H1 (cell line): ENCODE measurements at regions not wholly inside any gene's neighbourhood (a gene's known extent, or its start where the extent isn't known, plus 50 kb on each side); places are given as distances from the start of the nearest gene placed in this dataset.

Experiments
- ATF2 ChIP-seq: IDR thresholded peaks from 2 replicates; pipeline ENCODE4 v1.6.1; 2012; ENCODE audit warnings: low read length, inconsistent platforms
- CBX8 ChIP-seq: fragments of 300-800, 300-1000 bp; sonication (generic); IDR thresholded peaks from 2 replicates; pipeline ENCODE4 v1.7.1; 2016; ENCODE audit warnings: low read depth, low read length, borderline replicate concordance
- CHD1 ChIP-seq: IDR thresholded peaks from 2 replicates; pipeline ENCODE4 v1.6.1; 2012; ENCODE audit warnings: low read depth, low read length, improper control_type of control experiment
- CTCF ChIP-seq, 3 experiments: IDR thresholded peaks; 1 replicate in 2 of 3; 2 replicates in 1 of 3; pipeline versions ENCODE4 v1.5.1 to v1.6.1; 2011; ENCODE audit warnings: low read length in 3 of 3, mild to moderate bottlenecking in 3 of 3, inconsistent platforms in 2 of 3, low read depth in 1 of 3, moderate library complexity in 1 of 3; ENCODE audit not compliant: insufficient read depth in 1 of 3; ENCODE audit errors: control extremely low read depth in 1 of 3
- JUND ChIP-seq: IDR thresholded peaks from 2 replicates; pipeline ENCODE4 v1.6.1; 2011; ENCODE audit warnings: mild to moderate bottlenecking, improper control_type of control experiment, low read length
- KDM1A ChIP-seq: fragments of 200-600, 300-600 bp; sonication (generic); IDR thresholded peaks from 2 replicates; pipeline ENCODE4 v1.7.1; 2016; ENCODE audit warnings: mild to moderate bottlenecking, low read length, borderline replicate concordance
- KDM5A ChIP-seq: fragments of 200-600 bp; IDR thresholded peaks from 2 replicates; pipeline ENCODE4 v1.7.1; 2012; ENCODE audit warnings: mild to moderate bottlenecking, low read length, inconsistent platforms, mixed read lengths
- NRF1 ChIP-seq: IDR thresholded peaks from 2 replicates; pipeline ENCODE4 v1.6.1; 2011; ENCODE audit warnings: mild to moderate bottlenecking, low read depth, low read length, improper control_type of control experiment
- RAD21 ChIP-seq, 2 experiments: IDR thresholded peaks in 1 of 2; conservative IDR thresholded peaks in 1 of 2; 2 replicates each; pipeline ENCODE4 v1.6.1; 2011; ENCODE audit warnings: low read depth in 2 of 2, low read length in 2 of 2, improper control_type of control experiment in 1 of 2, inconsistent platforms in 1 of 2, mild to moderate bottlenecking in 1 of 2, moderate library complexity in 1 of 2
- RBBP5 ChIP-seq: IDR thresholded peaks from 2 replicates; pipeline ENCODE4 v1.7.1; 2012; ENCODE audit warnings: low read depth, mild to moderate bottlenecking, inconsistent platforms, low read length, moderate library complexity, borderline replicate concordance
- SIN3A ChIP-seq, 2 experiments: IDR thresholded peaks in 1 of 2; conservative IDR thresholded peaks in 1 of 2; 2 replicates each; pipeline ENCODE4 v1.6.1; 2011 to 2012; ENCODE audit warnings: low read length in 2 of 2, improper control_type of control experiment in 1 of 2, low read depth in 1 of 2, mild to moderate bottlenecking in 1 of 2
- SP1 ChIP-seq: IDR thresholded peaks from 2 replicates; pipeline ENCODE4 v1.6.1; 2011; ENCODE audit warnings: low read depth, low read length
- SP2 ChIP-seq: IDR thresholded peaks from 2 replicates; pipeline ENCODE4 v1.6.1; 2012; ENCODE audit warnings: mild to moderate bottlenecking, low read length, inconsistent platforms
- SP4 ChIP-seq: IDR thresholded peaks from 2 replicates; pipeline ENCODE4 v1.6.1; 2012; ENCODE audit warnings: low read length, inconsistent platforms
- SRF ChIP-seq: IDR thresholded peaks from 2 replicates; pipeline ENCODE4 v1.6.1; 2011; ENCODE audit warnings: mild to moderate bottlenecking, low read depth, low read length, moderate library complexity
- TAF7 ChIP-seq: optimal IDR thresholded peaks from 2 replicates; pipeline ENCODE3; 2011; ENCODE audit warnings: low read depth, mild to moderate bottlenecking, inconsistent platforms, low read length, moderate library complexity, borderline replicate concordance
- TBP ChIP-seq: IDR thresholded peaks from 2 replicates; pipeline ENCODE4 v1.6.1; 2011; ENCODE audit warnings: low read depth, low read length, improper control_type of control experiment
- TF ChIP-seq, protein P1 (sequence below): IDR thresholded peaks from 2 replicates; pipeline ENCODE4 v1.6.1; 2011; ENCODE audit warnings: low read length, improper control_type of control experiment

GRCh38 chr1:212557739-212558692, 50.5 kb upstream of the ATF3 start (continued):
- no peak for TF ChIP-seq CTCF (IDR thresholded peaks at IDR 0.05; ENCODE audit: control extremely low read depth in 1 of 3, insufficient read depth in 1 of 3, low read depth in 1 of 3, low read length in 3 of 3)
- TF ChIP-seq SIN3A (conservative IDR thresholded peaks at IDR 0.05 in 1 of 2, IDR thresholded peaks at IDR 0.05 in 1 of 2; ENCODE audit: low read depth in 1 of 2, low read length in 2 of 2), result 0 out of 4 replicates have a peak, but pooled peaks of 1 of the 2 experiments have one; percentile 26
- TF ChIP-seq TAF7, result no peak
- no peak for TF ChIP-seq NRF1
- TF ChIP-seq, protein P1, sequence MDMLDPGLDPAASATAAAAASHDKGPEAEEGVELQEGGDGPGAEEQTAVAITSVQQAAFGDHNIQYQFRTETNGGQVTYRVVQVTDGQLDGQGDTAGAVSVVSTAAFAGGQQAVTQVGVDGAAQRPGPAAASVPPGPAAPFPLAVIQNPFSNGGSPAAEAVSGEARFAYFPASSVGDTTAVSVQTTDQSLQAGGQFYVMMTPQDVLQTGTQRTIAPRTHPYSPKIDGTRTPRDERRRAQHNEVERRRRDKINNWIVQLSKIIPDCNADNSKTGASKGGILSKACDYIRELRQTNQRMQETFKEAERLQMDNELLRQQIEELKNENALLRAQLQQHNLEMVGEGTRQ, result no peak
- TF ChIP-seq SRF, result no peak
- peak; percentile 60 for TF ChIP-seq TBP
- no peak for TF ChIP-seq RBBP5
- TF ChIP-seq RAD21 (IDR thresholded peaks at IDR 0.05 in 1 of 2, conservative IDR thresholded peaks at IDR 0.05 in 1 of 2; ENCODE audit: low read depth in 2 of 2, low read length in 2 of 2), result 0 out of 4 replicates have a peak, but pooled peaks of 1 of the 2 experiments have one; percentile 2
- no peak for TF ChIP-seq CHD1
- no peak for TF ChIP-seq CBX8
- no peak for TF ChIP-seq KDM1A
- TF ChIP-seq ATF2, result no peak
- TF ChIP-seq KDM5A, result no peak
- no peak for TF ChIP-seq JUND
- no peak for TF ChIP-seq SP1
- TF ChIP-seq SP4, result no peak
- no peak for TF ChIP-seq SP2
